GM21619 (cell line): ENCODE measurements at regions not wholly inside any gene's neighbourhood (a gene's known extent, or its start where the extent isn't known, plus 50 kb on each side); places are given as distances from the start of the nearest gene placed in this dataset.

ENCODE experiments used
- ATAC-seq: cut with Tn5 transposase; IDR thresholded peaks from one replicate; pipeline ENCODE4 v1.9.1; 2021; ENCODE audit not compliant: unreplicated experiment

- ATAC-seq = peak; percentile 46
Observed at GRCh38 chr2:554444-554843, 122.8 kb downstream of the TMEM18 start.

DNA sequence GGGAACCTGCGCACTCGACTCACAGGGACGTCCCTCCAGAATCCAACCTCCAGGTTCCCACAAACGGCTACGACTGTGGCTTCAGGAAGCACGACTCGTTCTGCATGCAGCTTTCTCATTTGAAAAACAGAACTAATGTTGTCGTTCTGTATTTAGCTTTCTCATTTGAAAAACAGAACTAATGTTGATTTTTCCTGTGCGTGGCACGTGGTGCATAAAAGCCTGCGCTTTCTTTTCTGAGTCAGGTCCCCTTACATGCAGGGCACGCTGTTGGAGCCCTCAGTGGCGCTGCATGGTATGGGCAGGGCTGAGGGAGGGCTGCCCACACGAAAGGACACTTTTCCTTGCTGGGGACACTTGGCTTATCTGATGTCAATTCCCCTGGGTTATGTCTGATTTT lies 124.3 kb downstream of the TMEM18 start:
- no peak for ATAC-seq

DNA sequence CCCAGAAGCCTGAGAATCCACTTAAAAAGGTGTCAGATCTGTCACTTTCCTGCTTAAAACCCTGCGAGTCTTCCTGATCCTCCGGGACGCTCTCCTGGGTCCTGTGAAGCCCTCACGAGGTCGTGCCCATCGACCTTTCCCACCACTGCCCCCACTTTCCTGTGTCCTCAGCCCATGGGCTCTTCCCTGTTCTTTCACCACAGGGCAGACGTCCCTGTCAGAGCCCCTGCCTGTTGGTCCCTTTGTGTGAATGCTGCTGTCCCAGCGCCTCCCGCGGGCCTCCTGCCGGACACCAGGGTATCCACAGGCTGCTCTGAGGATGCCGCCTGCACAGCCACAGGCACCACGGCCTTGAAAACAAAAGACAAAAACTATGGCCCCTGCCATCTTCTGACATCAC lies 125.6 kb downstream of the TMEM18 start:
- ATAC-seq = no peak

GRCh38 chr2:550860-551567 lies 126.2 kb downstream of the TMEM18 start:
- no peak for ATAC-seq

DNA sequence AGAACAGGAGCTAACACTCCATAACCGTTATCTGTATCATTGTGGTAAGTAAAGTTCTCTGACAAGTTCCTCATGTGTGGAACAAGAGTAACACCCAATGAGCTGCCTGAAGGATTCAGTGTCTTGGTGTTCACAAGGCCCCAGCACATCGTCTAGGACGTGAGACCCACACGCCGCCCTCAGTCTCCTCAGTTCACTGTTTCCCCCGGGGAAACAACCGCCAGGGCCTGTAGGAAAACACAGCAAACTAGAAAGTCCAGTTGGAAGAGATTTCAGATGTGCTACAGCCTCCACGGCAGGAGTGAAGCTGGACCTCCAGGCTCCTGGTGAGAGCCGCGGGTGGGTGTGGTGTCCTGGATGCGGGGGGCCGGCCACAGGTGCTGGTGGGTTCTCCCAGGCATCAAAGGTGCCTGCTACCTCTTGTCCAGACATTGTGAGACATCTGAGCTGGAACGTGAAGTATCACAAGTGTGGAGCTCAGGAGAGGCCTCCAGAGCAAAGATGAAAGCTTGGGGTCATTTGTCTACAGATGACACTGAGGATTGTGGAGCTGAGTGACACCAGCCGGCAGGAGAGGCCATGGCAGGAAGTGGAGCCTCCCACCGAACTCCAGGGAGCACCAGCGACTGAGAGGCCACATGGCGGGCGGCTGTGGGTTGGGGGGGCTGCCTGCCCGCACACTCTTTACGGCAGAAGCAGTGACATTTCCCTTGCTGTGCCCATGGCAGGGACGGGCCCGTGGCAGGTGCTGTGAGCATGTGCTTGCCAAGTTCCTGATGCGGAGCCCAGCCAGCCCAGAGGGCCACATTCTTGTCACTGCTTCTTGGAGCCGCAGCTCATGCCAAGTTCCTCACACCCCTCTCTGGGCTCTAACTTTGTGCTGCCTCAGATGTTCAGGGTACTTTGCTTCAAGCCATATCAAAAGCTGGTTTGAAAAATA lies 131.2 kb downstream of the TMEM18 start:
- no peak for ATAC-seq

GRCh38 chr2:545228-545627 lies 132.0 kb downstream of the TMEM18 start:
- ATAC-seq = no peak

GRCh38 chr2:538646-539045 lies 138.6 kb downstream of the TMEM18 start:
- no peak for ATAC-seq

- no peak for ATAC-seq
Observed at GRCh38 chr2:535222-535621, 142.0 kb downstream of the TMEM18 start.

DNA sequence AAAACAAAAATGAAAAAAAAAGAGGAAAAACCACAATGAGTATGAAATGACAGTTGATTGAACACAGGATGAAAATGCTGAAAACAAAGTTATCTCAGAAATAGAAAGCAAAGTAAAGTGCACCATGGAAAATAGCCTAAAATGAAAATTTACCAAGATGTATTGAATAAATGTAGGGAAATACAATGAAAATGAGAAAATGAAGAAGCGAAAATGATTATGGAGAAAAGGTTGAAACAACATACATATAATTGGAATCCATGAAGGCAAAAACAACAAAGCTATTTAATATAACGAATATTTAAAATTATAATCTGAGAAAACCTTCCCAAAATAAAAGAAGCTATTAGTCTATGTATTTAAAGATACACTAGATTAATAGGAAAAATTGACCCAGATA lies 147.4 kb downstream of the TMEM18 start:
- no peak for ATAC-seq

- ATAC-seq = no peak
Observed at GRCh38 chr2:529424-529823, 147.8 kb downstream of the TMEM18 start.

DNA sequence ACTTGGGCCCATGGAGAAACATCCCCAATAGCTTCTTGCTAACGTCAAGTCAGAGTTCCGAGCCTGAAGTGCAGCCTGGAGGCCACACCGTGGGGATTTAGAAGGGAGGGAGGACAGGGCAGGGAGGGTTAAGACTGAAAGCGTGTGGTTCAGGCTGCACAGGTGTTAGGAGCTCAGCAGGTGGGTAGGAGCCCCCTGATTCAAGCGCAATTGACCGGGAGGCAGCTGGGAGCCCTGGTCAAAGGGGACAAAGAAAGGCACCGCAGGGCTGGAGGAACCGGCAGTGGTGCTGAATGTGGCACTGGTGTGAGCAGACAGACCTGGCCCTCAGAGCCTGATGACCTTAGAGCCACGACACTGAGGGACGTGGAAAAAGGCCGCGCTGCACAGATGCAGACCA lies 149.6 kb downstream of the TMEM18 start:
- no peak for ATAC-seq

DNA sequence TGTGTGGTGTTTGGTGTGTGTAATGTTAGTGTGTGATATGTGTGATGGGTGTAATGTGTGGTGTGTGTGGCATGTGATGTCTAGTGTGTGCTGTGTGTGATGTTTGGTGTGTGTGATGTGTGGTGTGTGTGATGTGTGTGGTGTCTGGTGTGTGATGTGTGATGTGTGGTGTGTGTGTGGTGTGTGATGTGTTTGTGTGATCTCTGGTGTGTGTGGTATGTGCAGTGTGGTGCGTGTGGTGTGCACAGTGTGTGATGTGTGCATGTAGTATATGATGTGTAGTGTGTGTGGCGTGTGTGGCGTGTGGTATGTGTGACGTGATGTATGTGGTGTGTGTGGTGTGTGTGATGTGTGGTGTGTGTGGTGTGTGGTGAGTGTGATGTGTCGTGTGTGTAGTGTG lies 150.3 kb downstream of the TMEM18 start:
- ATAC-seq = no peak

GRCh38 chr2:525611-526010 lies 151.6 kb downstream of the TMEM18 start:
- ATAC-seq = no peak

GRCh38 chr2:525021-525420 lies 152.2 kb downstream of the TMEM18 start:
- no peak for ATAC-seq

DNA sequence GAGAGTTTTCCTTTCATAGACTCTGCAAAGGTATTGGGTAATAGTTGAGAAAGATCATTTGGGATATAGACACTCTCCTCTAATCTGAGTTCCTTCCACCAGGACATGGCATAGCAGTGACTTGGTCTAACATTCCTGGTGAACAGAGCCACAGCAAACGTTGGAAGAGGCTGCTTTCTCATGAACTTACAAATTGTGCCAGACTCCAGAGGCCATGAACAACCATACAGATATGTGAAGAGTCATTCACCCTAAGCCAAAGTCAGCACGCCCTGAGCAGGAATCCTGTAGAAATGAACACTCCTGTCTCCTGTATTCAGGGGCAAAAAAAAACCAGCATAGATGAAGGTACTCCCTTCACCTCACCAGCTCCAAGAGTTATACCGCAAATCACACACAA lies 152.8 kb downstream of the TMEM18 start:
- ATAC-seq = no peak

- no peak for ATAC-seq
Observed at GRCh38 chr2:523698-524270, 153.4 kb downstream of the TMEM18 start.

GRCh38 chr2:522776-523175 lies 154.4 kb downstream of the TMEM18 start:
- ATAC-seq = no peak

- ATAC-seq = no peak
Observed at GRCh38 chr2:521853-522530, 155.2 kb downstream of the TMEM18 start.

DNA sequence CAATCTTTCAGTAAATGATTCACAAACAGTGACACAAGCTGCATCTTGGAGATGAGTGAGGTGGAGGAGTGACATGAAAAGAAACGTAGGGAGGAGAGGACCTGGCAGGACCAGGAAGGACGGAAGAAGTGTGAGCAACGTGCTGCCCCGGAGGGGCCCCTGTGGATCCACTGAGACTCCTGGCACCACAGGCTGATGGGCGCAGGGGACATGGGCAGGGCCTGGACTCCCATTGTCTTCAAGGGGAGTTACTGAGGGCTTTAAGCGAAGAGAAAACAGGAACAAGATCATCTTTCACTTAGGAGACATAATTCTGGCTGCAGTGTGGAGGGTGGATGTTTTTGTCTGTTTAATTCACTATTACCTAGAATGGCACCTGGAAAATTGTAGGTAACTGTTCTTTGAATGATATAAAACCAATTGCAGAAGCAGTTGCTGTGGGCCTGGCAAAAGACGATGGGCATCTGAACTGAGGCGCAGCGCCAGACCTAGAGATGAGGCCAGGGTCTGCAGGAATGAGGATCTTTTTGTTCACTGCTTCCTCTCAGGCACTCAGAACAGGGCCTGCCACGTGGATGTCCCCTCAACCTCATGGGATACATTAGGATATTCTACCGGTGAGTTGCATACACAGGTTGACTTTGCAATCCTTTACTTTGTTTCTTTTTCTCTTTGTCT lies 156.4 kb downstream of the TMEM18 start:
- no peak for ATAC-seq

DNA sequence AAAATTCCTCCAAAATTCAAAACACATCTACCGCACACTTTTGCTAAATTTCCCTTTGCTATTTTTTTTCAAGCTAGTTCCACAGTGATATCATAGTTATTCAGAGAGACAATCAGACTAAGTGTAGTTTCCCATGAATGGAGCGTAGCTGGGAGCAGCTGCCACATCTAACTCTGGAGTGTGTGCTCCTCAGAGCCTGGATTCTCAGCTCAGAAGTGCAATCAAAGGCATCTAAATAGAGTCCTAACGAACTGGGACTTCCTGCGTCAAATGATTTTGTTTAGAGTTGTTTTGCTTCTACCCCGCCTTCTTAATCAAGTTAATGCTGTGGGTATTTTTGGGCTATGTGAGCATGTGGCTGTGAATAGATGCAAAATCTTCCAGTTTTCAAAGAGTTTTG lies 160.3 kb downstream of the TMEM18 start:
- ATAC-seq = no peak

GRCh38 chr2:516131-516530 lies 161.1 kb downstream of the TMEM18 start:
- no peak for ATAC-seq
